ENCODE measurements at regions not wholly inside any gene's neighbourhood (a gene's known extent, or its start where the extent isn't known, plus 50 kb on each side); places are given as distances from the start of the nearest gene placed in this dataset.

- TF ChIP-seq POU2F2 (IDR thresholded peaks at IDR 0.05; ENCODE audit: low read depth, low read length) = no peak
- no peak for TF ChIP-seq POLR2AphosphoS5 (IDR thresholded peaks at IDR 0.05; ENCODE audit: low read depth, low read length)
- no peak for TF ChIP-seq POLR2A (IDR thresholded peaks at IDR 0.05; ENCODE audit: low read depth, low read length)
- no peak for TF ChIP-seq TAF1 (IDR thresholded peaks at IDR 0.05; ENCODE audit: low read depth, low read length)
- TF ChIP-seq PAX5 (IDR thresholded peaks at IDR 0.05; ENCODE audit: insufficient read depth, low read length, severe bottlenecking) = no peak
- no peak for TF ChIP-seq SPI1 (IDR thresholded peaks at IDR 0.05; ENCODE audit: low read depth, low read length)
- FAIRE-seq (no peak), DNase-seq (ENCODE audit: insufficient read length, low spot score) (no peak)
Observed at GRCh38 chr10:58991856-58992255, 184.6 kb upstream of the PHYHIPL start.

GRCh38 chr10:58992830-58993460, 183.5 kb upstream of the PHYHIPL start:
- TF ChIP-seq POLR2A (IDR thresholded peaks at IDR 0.05; ENCODE audit: low read depth, low read length) = no peak
- no peak for TF ChIP-seq POLR2AphosphoS5 (IDR thresholded peaks at IDR 0.05; ENCODE audit: low read depth, low read length)
- no peak for TF ChIP-seq PAX5 (IDR thresholded peaks at IDR 0.05; ENCODE audit: insufficient read depth, low read length, severe bottlenecking)
- no peak for TF ChIP-seq TAF1 (IDR thresholded peaks at IDR 0.05; ENCODE audit: low read depth, low read length)
- TF ChIP-seq SPI1 (IDR thresholded peaks at IDR 0.05; ENCODE audit: low read depth, low read length) = no peak
- no peak for TF ChIP-seq POU2F2 (IDR thresholded peaks at IDR 0.05; ENCODE audit: low read depth, low read length)
- FAIRE-seq (no peak), DNase-seq (ENCODE audit: insufficient read length, low spot score) (no peak)

GRCh38 chr10:58993480-58994221, 182.8 kb upstream of the PHYHIPL start:
- FAIRE-seq = no peak
- no peak for DNase-seq (ENCODE audit: insufficient read length, low spot score)
- TF ChIP-seq POLR2A (IDR thresholded peaks at IDR 0.05; ENCODE audit: low read depth, low read length) = no peak
- TF ChIP-seq TAF1 (IDR thresholded peaks at IDR 0.05; ENCODE audit: low read depth, low read length) = no peak
- no peak for TF ChIP-seq SPI1 (IDR thresholded peaks at IDR 0.05; ENCODE audit: low read depth, low read length)
- no peak for TF ChIP-seq POLR2AphosphoS5 (IDR thresholded peaks at IDR 0.05; ENCODE audit: low read depth, low read length)
- peak; percentile 48 for TF ChIP-seq PAX5 (IDR thresholded peaks at IDR 0.05; ENCODE audit: insufficient read depth, low read length, severe bottlenecking)
- no peak for TF ChIP-seq POU2F2 (IDR thresholded peaks at IDR 0.05; ENCODE audit: low read depth, low read length)

- TF ChIP-seq SPI1 (IDR thresholded peaks at IDR 0.05; ENCODE audit: low read depth, low read length) (no peak), TAF1 (IDR thresholded peaks at IDR 0.05; ENCODE audit: low read depth, low read length) (no peak), POLR2AphosphoS5 (IDR thresholded peaks at IDR 0.05; ENCODE audit: low read depth, low read length) (no peak), POLR2A (IDR thresholded peaks at IDR 0.05; ENCODE audit: low read depth, low read length) (no peak), POU2F2 (IDR thresholded peaks at IDR 0.05; ENCODE audit: low read depth, low read length) (no peak), PAX5 (IDR thresholded peaks at IDR 0.05; ENCODE audit: insufficient read depth, low read length, severe bottlenecking) (no peak)
- FAIRE-seq (no peak), DNase-seq (ENCODE audit: insufficient read length, low spot score) (no peak)
Observed at GRCh38 chr10:58994226-58995057, 182.0 kb upstream of the PHYHIPL start.

GRCh38 chr10:58995058-58995596, 181.3 kb upstream of the PHYHIPL start:
- FAIRE-seq = no peak
- DNase-seq (ENCODE audit: insufficient read length, low spot score) = no peak
- TF ChIP-seq POLR2A (IDR thresholded peaks at IDR 0.05; ENCODE audit: low read depth, low read length) (no peak), TAF1 (IDR thresholded peaks at IDR 0.05; ENCODE audit: low read depth, low read length) (no peak), POLR2AphosphoS5 (IDR thresholded peaks at IDR 0.05; ENCODE audit: low read depth, low read length) (no peak), POU2F2 (IDR thresholded peaks at IDR 0.05; ENCODE audit: low read depth, low read length) (no peak), PAX5 (IDR thresholded peaks at IDR 0.05; ENCODE audit: insufficient read depth, low read length, severe bottlenecking) (no peak), SPI1 (IDR thresholded peaks at IDR 0.05; ENCODE audit: low read depth, low read length) (no peak)

GRCh38 chr10:58996063-58996462, 180.4 kb upstream of the PHYHIPL start:
- TF ChIP-seq SPI1 (IDR thresholded peaks at IDR 0.05; ENCODE audit: low read depth, low read length) = no peak
- TF ChIP-seq POLR2AphosphoS5 (IDR thresholded peaks at IDR 0.05; ENCODE audit: low read depth, low read length) = no peak
- TF ChIP-seq TAF1 (IDR thresholded peaks at IDR 0.05; ENCODE audit: low read depth, low read length) = no peak
- TF ChIP-seq PAX5 (IDR thresholded peaks at IDR 0.05; ENCODE audit: insufficient read depth, low read length, severe bottlenecking) = no peak
- no peak for TF ChIP-seq POLR2A (IDR thresholded peaks at IDR 0.05; ENCODE audit: low read depth, low read length)
- TF ChIP-seq POU2F2 (IDR thresholded peaks at IDR 0.05; ENCODE audit: low read depth, low read length) = no peak
- no peak for DNase-seq (ENCODE audit: insufficient read length, low spot score)
- no peak for FAIRE-seq

GRCh38 chr10:58996866-58997265, 179.6 kb upstream of the PHYHIPL start:
- DNase-seq (ENCODE audit: insufficient read length, low spot score) (no peak), FAIRE-seq (no peak)
- TF ChIP-seq POU2F2 (IDR thresholded peaks at IDR 0.05; ENCODE audit: low read depth, low read length) (no peak), SPI1 (IDR thresholded peaks at IDR 0.05; ENCODE audit: low read depth, low read length) (no peak), POLR2A (IDR thresholded peaks at IDR 0.05; ENCODE audit: low read depth, low read length) (no peak), POLR2AphosphoS5 (IDR thresholded peaks at IDR 0.05; ENCODE audit: low read depth, low read length) (no peak), PAX5 (IDR thresholded peaks at IDR 0.05; ENCODE audit: insufficient read depth, low read length, severe bottlenecking) (no peak), TAF1 (IDR thresholded peaks at IDR 0.05; ENCODE audit: low read depth, low read length) (no peak)

GRCh38 chr10:58998924-58999713, 177.3 kb upstream of the PHYHIPL start:
- no peak for FAIRE-seq
- no peak for TF ChIP-seq TAF1 (IDR thresholded peaks at IDR 0.05; ENCODE audit: low read depth, low read length)
- DNase-seq (ENCODE audit: insufficient read length, low spot score) = no peak

Measured in GM12891 (cell line).